BLaER1 (cell line): ENCODE measurements at regions not wholly inside any gene's neighbourhood (a gene's known extent, or its start where the extent isn't known, plus 50 kb on each side); places are given as distances from the start of the nearest gene placed in this dataset.

Source experiments
- H3K27ac ChIP-seq: shearing (Covaris generic); formaldehyde crosslinking; 2 replicates; pipeline ENCODE4 v1.8.1; 2022
- H3K27me3 ChIP-seq: shearing (Covaris generic); formaldehyde crosslinking; 2 replicates; pipeline ENCODE4 v1.8.1; 2022
- H3K36me3 ChIP-seq: shearing (Covaris generic); formaldehyde crosslinking; 2 replicates; pipeline ENCODE4 v1.8.1; 2022
- H3K4me1 ChIP-seq: shearing (Covaris generic); formaldehyde crosslinking; 2 replicates; pipeline ENCODE4 v1.8.1; 2022
- H3K4me2 ChIP-seq: shearing (Covaris generic); formaldehyde crosslinking; 2 replicates; pipeline ENCODE4 v1.8.1; 2022
- H3K4me3 ChIP-seq: shearing (Covaris generic); formaldehyde crosslinking; 2 replicates; pipeline ENCODE4 v1.8.1; 2022
- H3K9ac ChIP-seq: shearing (Covaris generic); formaldehyde crosslinking; 2 replicates; pipeline ENCODE4 v1.8.1; 2022
- H3K9me3 ChIP-seq: shearing (Covaris generic); formaldehyde crosslinking; 2 replicates; pipeline ENCODE4 v1.8.1; 2022
- H4K20me1 ChIP-seq: shearing (Covaris generic); formaldehyde crosslinking; 2 replicates; pipeline ENCODE4 v1.8.1; 2022
- Cebpa-rat ChIP-seq: shearing (Covaris generic); IDR thresholded peaks from 2 replicates; pipeline ENCODE4 v1.8.1; 2022

DNA sequence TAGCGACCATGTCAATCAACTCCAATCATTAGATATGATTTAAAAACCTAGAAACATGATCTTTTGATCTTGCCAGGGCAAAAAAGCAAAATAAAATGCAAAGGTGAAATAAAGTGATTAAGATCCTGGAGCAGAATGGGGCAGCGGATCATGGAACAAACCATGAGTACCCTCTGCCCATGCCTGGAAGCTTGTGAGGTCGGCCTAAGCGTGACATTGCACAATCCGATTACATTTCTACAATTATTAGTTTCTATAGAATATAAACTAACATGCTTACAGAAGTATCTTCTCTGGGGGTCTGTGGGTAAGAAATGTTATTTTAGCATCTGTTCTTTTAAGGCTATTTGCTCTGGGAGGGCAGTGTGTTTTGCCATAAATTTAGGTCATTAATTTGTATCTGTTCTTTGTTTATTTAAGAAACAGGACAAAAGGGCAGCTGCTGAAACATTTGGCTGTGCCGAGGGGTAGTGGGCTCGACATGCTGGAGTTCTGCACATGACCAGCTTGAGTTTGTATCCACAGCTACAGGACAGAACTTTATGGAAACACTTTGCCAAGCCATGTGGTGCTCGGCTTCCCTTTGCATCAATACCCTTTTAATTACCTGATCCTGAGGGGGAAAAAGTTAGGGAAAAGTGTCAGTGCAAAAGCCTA is 55.9 kb downstream of the ZBTB18 start:
- H3K4me2 ChIP-seq, result no peak overlapping the region
- no peaks in the 10 kb centered on the region for H3K27me3 ChIP-seq
- no peak overlapping the region for H3K27ac ChIP-seq
- H3K36me3 ChIP-seq, result no peaks in the 10 kb centered on the region
- H3K4me1 ChIP-seq, result peaks cover 37% of the 10 kb centered on the region
- no peak overlapping the region for H3K4me3 ChIP-seq
- H3K9me3 ChIP-seq, result no peaks in the 10 kb centered on the region
- no peak for TF ChIP-seq Cebpa-rat
- H3K9ac ChIP-seq, result no peak overlapping the region
- no peaks in the 10 kb centered on the region for H4K20me1 ChIP-seq

DNA sequence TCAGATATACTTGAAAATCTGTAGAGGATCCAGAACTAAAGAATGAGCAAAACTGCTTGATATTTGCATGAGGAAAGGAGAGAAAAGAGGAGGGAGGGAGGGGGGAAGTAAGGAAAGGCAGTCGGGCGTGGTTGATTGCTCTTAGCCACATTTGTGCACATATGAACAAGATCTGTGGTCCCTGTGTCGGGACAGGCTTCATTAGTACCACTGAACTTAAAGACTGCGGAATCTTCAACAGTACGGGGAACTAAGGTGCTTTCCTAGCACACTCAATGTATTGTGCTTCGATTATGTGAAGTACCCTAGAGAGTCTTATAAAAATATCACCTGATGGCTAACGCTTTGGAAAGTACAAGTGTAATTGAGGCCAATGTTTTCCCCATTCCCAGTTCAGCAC is 59.9 kb downstream of the ZBTB18 start:
- Histone ChIP-seq H3K27me3 (no peaks in the 10 kb centered on the region), H3K4me1 (peaks cover 22% of the 10 kb centered on the region), H4K20me1 (no peaks in the 10 kb centered on the region), H3K9ac (no peak overlapping the region), H3K4me2 (peak overlapping the region; percentile 47), H3K36me3 (no peaks in the 10 kb centered on the region), H3K4me3 (no peak overlapping the region), H3K27ac (no peak overlapping the region), H3K9me3 (no peaks in the 10 kb centered on the region)
- no peak for TF ChIP-seq Cebpa-rat

DNA sequence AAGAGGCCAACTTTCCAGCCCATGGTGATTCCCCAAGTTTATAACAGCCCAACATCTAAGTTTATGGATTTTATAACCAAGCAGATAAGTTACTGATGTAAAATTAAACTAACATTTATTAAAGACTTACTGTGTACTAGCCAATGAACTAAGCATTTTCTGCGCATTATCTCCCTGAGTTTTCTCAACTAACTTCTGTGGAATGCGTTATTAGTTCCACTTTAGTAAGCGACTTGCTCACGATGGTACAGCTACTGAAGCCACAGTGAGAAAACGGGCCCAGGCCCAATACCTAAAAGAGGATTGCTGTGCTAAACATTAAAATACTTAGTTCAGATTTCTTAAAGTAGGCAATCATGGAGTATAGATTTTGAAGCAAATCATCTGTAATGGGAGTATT is 61.0 kb downstream of the ZBTB18 start:
- H3K9ac ChIP-seq, result no peak overlapping the region
- no peaks in the 10 kb centered on the region for H3K9me3 ChIP-seq
- no peaks in the 10 kb centered on the region for H3K36me3 ChIP-seq
- no peaks in the 10 kb centered on the region for H4K20me1 ChIP-seq
- TF ChIP-seq Cebpa-rat, result no peak
- no peaks in the 10 kb centered on the region for H3K27me3 ChIP-seq
- H3K4me3 ChIP-seq, result no peak overlapping the region
- no peak overlapping the region for H3K27ac ChIP-seq
- H3K4me1 ChIP-seq, result peaks cover 22% of the 10 kb centered on the region
- H3K4me2 ChIP-seq, result no peak overlapping the region

DNA sequence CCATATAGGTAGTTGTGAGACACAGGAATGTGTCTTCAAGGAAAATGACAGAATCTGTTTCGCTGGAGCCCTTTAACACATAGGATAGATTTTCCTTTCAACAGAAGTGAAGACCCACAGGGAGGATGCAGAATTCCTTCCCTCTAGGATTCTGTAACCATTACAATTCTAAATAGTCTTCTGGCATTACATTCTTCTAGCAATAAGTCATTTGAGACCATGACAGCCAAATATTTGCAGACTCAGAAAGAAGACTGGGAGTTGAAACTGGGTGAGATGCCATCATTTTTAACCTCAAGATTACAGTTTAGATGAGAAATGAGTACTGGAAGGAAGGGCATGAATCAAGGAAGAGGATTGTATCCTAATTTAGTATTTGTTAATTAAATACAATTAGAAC is 61.6 kb downstream of the ZBTB18 start:
- no peak overlapping the region for H3K4me3 ChIP-seq
- H3K4me1 ChIP-seq, result peaks cover 22% of the 10 kb centered on the region
- no peaks in the 10 kb centered on the region for H3K36me3 ChIP-seq
- H3K4me2 ChIP-seq, result no peak overlapping the region
- H3K9ac ChIP-seq, result no peak overlapping the region
- H3K9me3 ChIP-seq, result no peaks in the 10 kb centered on the region
- TF ChIP-seq Cebpa-rat, result no peak
- H3K27me3 ChIP-seq, result no peaks in the 10 kb centered on the region
- no peak overlapping the region for H3K27ac ChIP-seq
- no peaks in the 10 kb centered on the region for H4K20me1 ChIP-seq

DNA sequence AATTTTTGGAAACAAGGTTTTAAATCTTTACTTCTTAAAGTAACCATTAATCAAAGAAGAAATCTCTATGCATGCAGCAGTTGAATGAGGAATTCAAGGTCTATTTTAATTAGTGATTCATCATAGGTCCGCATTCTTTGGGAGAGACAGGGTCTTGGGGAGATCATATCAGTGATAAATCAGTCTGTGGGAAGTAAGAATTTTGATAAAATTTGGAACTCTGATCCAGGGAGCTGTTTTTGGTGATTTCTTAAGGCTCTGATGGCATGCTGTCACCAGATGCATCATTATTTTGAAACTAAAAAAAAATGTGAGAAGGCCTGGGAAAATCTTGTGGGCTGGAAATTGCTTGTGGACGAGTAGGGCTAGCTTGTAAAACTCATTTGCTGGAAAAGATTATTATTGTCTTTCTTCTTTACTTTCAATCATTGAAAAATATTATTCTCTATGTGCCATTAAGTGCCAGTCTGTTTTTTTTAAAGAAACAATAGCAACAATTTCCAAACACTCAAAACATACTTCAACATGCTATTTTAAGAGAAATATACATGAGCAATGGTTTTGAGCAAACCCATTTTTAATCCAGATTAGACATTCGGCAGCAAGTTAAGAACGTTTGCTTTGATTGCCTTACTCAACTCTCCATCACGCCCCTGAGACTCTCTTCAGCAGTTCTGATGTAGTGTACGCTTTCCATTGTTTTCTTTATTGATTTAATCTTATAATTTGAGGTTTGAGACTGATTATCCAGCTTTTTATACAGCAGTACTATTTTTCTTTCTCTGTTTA is 62.6 kb downstream of the ZBTB18 start:
- Histone ChIP-seq H3K36me3 (no peaks in the 10 kb centered on the region), H3K9ac (no peak overlapping the region), H3K4me1 (peaks cover 22% of the 10 kb centered on the region), H3K27me3 (no peaks in the 10 kb centered on the region), H3K4me3 (no peak overlapping the region), H3K27ac (no peak overlapping the region), H3K4me2 (no peak overlapping the region), H4K20me1 (no peaks in the 10 kb centered on the region), H3K9me3 (no peaks in the 10 kb centered on the region)
- TF ChIP-seq Cebpa-rat, result no peak

DNA sequence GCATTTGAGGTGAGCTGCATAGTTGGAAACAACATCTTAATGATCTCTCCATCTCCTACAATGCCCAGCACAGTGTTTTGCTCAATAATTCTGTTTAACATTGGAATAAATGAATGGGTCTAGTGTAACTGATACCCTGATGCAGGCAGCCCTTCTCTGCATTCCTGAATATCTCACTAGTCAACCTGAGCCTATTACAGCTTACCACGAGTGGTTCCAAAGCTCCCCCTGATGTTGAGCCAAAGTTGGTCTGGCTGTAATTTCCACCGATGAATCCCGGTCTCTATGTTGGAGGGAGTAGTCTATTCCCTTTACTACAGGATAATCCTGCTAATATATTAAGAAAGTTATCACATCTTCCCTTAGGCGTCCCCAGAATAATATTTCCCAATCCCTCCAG is 63.8 kb downstream of the ZBTB18 start:
- Histone ChIP-seq H4K20me1 (no peaks in the 10 kb centered on the region), H3K36me3 (no peaks in the 10 kb centered on the region), H3K27ac (no peak overlapping the region), H3K27me3 (no peaks in the 10 kb centered on the region), H3K4me1 (peaks cover 17% of the 10 kb centered on the region), H3K9me3 (no peaks in the 10 kb centered on the region), H3K9ac (no peak overlapping the region), H3K4me2 (no peak overlapping the region), H3K4me3 (no peak overlapping the region)
- TF ChIP-seq Cebpa-rat, result no peak

DNA sequence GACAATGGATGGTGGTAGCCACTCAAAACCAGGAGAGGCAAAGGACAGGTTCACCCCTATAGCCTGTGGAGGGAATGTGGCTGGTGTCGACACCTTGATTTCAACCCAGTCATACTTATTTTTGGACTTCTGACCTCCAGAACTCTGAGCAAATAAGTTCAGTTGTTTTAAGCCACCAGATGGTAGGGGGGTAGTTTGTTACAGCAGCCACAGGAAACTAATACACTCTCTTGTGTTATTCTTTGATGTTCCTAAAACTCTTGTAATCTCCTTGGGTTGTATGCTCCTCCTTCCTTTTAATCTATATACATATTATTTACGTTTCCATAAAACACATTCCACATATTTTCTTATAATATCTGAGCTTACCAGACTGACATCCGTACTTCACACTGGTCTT is 65.9 kb downstream of the ZBTB18 start:
- Histone ChIP-seq H3K36me3 (no peaks in the 10 kb centered on the region), H3K27me3 (no peaks in the 10 kb centered on the region), H3K4me1 (no peaks in the 10 kb centered on the region), H3K9me3 (no peaks in the 10 kb centered on the region), H3K4me2 (no peak overlapping the region), H4K20me1 (no peaks in the 10 kb centered on the region), H3K4me3 (no peak overlapping the region), H3K9ac (no peak overlapping the region), H3K27ac (no peak overlapping the region)
- TF ChIP-seq Cebpa-rat, result no peak

DNA sequence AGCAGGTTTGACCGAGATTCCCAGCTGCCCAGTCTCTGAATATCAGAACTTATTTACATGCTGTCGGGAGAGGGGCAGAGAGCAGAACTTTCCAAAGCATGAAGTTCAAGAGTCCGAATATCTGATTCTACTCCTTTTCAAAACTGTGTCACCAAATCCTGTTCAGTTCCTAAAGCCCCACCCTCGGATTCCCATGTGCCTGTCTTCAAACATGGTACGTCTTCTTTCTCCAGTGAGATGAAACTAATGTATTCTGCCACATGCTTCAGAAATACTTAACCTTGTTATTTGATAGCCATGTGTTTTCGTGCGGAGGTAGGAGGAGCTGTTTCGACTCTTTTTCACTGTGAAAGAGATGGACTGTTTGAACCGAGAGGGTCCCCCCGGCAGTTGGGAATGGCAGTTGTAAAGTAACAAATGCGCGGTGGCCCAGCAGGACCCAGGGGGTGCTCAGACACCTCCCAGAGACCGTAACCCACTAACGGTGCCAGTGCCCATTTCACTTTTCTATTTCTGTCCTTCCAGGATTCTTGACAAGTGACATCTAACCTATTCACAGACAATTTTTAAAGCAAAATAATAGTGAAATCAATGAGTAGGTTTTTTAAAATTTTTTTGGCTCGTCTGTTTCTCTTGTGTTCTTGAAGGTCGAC is 67.2 kb downstream of the ZBTB18 start:
- Histone ChIP-seq H3K4me2 (no peak overlapping the region), H4K20me1 (no peaks in the 10 kb centered on the region), H3K36me3 (no peaks in the 10 kb centered on the region), H3K27ac (no peak overlapping the region), H3K9ac (no peak overlapping the region), H3K4me1 (no peaks in the 10 kb centered on the region), H3K4me3 (no peak overlapping the region), H3K9me3 (no peaks in the 10 kb centered on the region), H3K27me3 (no peaks in the 10 kb centered on the region)
- no peak for TF ChIP-seq Cebpa-rat

DNA sequence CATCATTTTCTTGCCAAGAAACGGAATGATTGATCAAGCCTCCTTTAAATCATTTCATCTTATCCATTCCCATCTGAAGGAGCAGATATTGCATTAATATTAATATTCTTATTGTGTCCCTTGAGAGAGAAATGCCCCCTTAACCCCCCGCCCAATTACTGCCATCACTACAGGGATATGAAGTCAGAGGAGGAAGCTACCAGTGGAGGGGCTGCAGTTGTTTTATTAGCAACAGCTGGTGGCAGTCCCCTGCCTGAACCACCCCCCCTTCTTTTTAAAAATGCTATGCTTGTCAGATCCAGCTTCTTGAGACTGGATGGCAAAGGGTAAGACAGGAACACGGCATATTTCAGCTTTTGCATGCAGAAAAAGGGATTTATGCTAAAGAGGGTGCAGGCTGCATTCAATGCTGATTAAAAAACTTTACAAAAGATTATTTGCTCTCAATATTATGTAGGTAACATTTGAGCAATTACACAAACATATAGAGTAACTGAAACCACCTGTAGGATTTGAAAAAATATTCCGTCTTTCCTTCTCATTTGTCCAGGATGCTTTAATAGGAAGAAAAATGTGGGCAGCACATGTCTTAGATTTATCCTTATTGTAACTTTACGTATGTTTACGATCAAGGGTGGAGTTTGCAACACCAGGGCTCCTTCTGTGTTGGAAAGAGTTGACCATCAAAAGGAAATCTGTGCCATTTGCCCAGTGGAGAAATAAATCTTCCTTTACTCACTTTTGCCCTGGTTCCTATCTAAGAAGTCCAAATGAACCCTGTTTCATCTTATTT is 77.7 kb downstream of the ZBTB18 start:
- Histone ChIP-seq H4K20me1 (no peaks in the 10 kb centered on the region), H3K9me3 (no peaks in the 10 kb centered on the region), H3K27ac (no peak overlapping the region), H3K36me3 (no peaks in the 10 kb centered on the region), H3K4me3 (no peak overlapping the region), H3K4me1 (no peaks in the 10 kb centered on the region), H3K9ac (no peak overlapping the region), H3K27me3 (no peaks in the 10 kb centered on the region), H3K4me2 (no peak overlapping the region)
- TF ChIP-seq Cebpa-rat, result no peak
